Thyroid gland (tissue), 4 donors: ENCODE measurements at regions not wholly inside any gene's neighbourhood (a gene's known extent, or its start where the extent isn't known, plus 50 kb on each side); places are given as distances from the start of the nearest gene placed in this dataset.

Source experiments
- DNase-seq, 2 donors: peaks; one replicate each; pipeline ENCODE4 v3.0.0-alpha.2; 2019
- H3K27ac ChIP-seq, 3 donors: fragments of 200-600 bp; sonication (generic); 1 replicate in 2 of 3; 2 replicates in 1 of 3; pipeline ENCODE4 v1.5.1; 2016 to 2019; ENCODE audit warnings: mild to moderate bottlenecking in 1 of 3, moderate library complexity in 1 of 3
- H3K27me3 ChIP-seq: fragments of 200-600 bp; sonication (generic); one replicate; pipeline ENCODE4 v1.5.1; 2019
- H3K36me3 ChIP-seq, 2 donors: fragments of 200-600 bp; sonication (generic); one replicate each; pipeline ENCODE4 v1.5.1; 2016 to 2019
- H3K4me1 ChIP-seq, 2 donors: fragments of 200-600 bp; sonication (generic); one replicate each; pipeline ENCODE4 v1.5.1; 2017 to 2019
- H3K4me3 ChIP-seq, 3 donors: fragments of 200-600 bp; sonication (generic); replicated peaks in 1 of 3; 1 replicate in 2 of 3; 2 replicates in 1 of 3; pipeline ENCODE4 v1.5.1; 2016; ENCODE audit warnings: mild to moderate bottlenecking in 1 of 3
- H3K9me3 ChIP-seq: fragments of 200-600 bp; sonication (generic); one replicate; pipeline ENCODE4 v1.5.1; 2017
- POLR2A ChIP-seq, 2 donors: fragments of 450-650 bp; IDR thresholded peaks; one replicate each; pipeline ENCODE4 v1.6.1; 2017; ENCODE audit warnings: antibody characterized with exemption in 2 of 2, mild to moderate bottlenecking in 2 of 2, moderate library complexity in 1 of 2
- WGBS, 2 donors: methylation state at CpG; one replicate each; pipeline ENCODE4 v1.1.5; 2017; 5-methylcytosine and 5-hydroxymethylcytosine counted together
- intact Hi-C: fragments of 100-400 bp; cut with DNase I; formaldehyde crosslinking; loops from one replicate; pipeline ENCODE4 v1.15.1; 2023
- TF ChIP-seq, protein P1 (sequence below), 6 experiments: fragments of 200-600 bp in 3 of 6; fragments of 450-650 bp in 3 of 6; sonication (generic) in 3 of 6; IDR thresholded peaks; one replicate each; pipeline ENCODE4 v1.5.1; 2016 to 2019; ENCODE audit warnings: antibody characterized with exemption in 6 of 6, mild to moderate bottlenecking in 2 of 6, inconsistent platforms in 1 of 6, moderate library complexity in 1 of 6

DNA sequence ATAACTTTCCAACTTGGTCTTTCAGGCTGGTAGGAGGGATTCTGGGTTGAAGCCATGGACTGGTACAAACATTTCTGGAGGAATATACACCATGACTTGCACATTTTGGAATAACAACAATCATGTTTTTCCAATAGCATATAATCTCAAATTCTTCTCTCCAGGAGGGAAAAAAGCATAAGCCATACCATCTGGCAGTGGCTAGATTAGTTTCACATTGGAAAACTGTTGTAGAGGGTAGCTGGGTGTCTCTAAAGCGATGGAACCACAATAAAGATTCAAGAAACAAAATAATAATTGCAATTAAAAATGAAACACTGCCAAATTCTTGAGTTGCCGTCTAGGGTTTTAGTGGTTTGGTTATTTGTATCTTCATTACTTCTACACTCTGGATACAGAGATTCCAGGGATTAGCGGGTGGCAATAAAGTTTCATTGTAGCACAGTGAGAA, 278.5 kb upstream of the RASGRP1 start:
- TF ChIP-seq, protein P1, sequence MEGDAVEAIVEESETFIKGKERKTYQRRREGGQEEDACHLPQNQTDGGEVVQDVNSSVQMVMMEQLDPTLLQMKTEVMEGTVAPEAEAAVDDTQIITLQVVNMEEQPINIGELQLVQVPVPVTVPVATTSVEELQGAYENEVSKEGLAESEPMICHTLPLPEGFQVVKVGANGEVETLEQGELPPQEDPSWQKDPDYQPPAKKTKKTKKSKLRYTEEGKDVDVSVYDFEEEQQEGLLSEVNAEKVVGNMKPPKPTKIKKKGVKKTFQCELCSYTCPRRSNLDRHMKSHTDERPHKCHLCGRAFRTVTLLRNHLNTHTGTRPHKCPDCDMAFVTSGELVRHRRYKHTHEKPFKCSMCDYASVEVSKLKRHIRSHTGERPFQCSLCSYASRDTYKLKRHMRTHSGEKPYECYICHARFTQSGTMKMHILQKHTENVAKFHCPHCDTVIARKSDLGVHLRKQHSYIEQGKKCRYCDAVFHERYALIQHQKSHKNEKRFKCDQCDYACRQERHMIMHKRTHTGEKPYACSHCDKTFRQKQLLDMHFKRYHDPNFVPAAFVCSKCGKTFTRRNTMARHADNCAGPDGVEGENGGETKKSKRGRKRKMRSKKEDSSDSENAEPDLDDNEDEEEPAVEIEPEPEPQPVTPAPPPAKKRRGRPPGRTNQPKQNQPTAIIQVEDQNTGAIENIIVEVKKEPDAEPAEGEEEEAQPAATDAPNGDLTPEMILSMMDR (IDR thresholded peaks at IDR 0.05): no peak
- TF ChIP-seq POLR2A (IDR thresholded peaks at IDR 0.05): no peak
- H3K4me3 ChIP-seq: no peak overlapping the region
- H3K27ac ChIP-seq: no peak overlapping the region
- intact Hi-C loops: no loop called here
- no peaks in the 10 kb centered on the region for H3K27me3 ChIP-seq
- H3K9me3 ChIP-seq: no peaks in the 10 kb centered on the region
- H3K4me1 ChIP-seq: no peaks in the 10 kb centered on the region
- DNase-seq: no peak
- 94 to 95% methylated on average over 3 of the region's 3 CpGs for WGBS, 2 donors
- no peaks in the 10 kb centered on the region for H3K36me3 ChIP-seq

DNA sequence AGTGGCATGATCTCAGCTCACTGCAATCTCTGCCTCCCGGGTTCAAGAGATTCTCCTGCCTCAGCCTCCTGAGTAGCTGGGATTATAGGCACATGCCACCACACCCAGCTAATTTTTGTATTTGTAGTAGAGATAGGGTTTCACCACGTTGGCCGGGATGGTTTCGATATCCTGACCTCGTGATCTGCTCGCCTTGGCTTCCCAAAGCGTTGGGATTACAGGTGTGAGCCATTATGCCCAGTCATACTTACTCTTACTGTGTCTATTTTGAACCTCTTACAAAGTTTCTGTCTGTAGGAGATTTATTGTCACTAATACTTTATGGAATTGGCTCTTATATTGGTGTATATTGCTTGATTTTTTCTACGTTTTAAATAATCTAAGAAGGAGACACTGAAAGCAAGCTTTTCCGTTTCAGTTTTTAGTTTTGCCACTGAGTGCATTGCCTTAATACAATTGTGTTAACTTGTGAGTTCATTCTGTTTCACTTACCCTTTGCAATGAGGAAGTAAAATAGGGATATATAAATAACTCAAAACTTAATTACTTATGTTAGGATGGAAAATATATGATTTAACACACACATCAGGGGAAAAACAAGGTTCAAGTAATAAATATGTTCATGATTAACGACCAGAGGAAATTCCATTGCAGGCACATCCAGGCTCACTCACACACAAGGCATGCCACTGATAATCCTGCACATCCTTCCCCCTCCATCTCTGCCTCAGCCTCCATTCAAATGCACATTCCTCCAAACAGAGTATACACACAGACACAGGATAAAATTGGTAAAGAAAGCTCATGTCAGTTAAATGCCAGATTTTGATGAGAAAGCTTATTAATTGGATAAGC, 279.3 kb upstream of the RASGRP1 start:
- 75 to 79% methylated on average over 10 of the region's 10 CpGs for WGBS, 2 donors
- Histone ChIP-seq H3K9me3 (no peaks in the 10 kb centered on the region), H3K27ac (no peak overlapping the region), H3K4me1 (no peaks in the 10 kb centered on the region), H3K36me3 (no peaks in the 10 kb centered on the region), H3K4me3 (no peak overlapping the region), H3K27me3 (no peaks in the 10 kb centered on the region)
- TF ChIP-seq, protein P1 (IDR thresholded peaks at IDR 0.05): no peak
- no peak for TF ChIP-seq POLR2A (IDR thresholded peaks at IDR 0.05)
- no peak for DNase-seq
- intact Hi-C loops: no loop called here

DNA sequence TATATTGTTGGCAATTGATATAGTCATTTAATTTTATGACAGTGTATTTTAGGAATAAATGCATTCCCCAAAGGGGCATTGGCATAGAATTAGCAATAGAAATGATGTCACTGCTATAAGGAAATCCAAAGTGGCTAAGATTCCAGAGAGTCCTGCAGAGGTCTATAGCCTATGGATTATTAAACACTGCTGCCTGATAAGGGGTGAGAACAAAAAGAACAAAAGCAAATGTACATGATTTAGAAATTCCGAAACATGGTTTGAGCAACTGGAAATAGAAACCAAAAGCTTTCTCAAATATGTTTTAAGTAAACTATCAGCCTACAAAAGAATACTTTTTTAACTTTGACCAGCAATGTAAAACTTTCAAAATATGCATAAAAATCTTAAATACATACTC, 280.1 kb upstream of the RASGRP1 start:
- Histone ChIP-seq H3K4me3 (no peak overlapping the region), H3K36me3 (no peaks in the 10 kb centered on the region), H3K27ac (no peak overlapping the region), H3K27me3 (no peaks in the 10 kb centered on the region), H3K4me1 (no peaks in the 10 kb centered on the region), H3K9me3 (no peaks in the 10 kb centered on the region)
- DNase-seq: no peak
- no peak for TF ChIP-seq POLR2A (IDR thresholded peaks at IDR 0.05)
- intact Hi-C loops: no loop called here
- 93 to 94% methylated on average over 1 of the region's 1 CpG for WGBS, 2 donors

- Histone ChIP-seq H3K4me3 (no peak overlapping the region), H3K27ac (no peak overlapping the region), H3K9me3 (no peaks in the 10 kb centered on the region), H3K27me3 (no peaks in the 10 kb centered on the region), H3K4me1 (no peaks in the 10 kb centered on the region), H3K36me3 (no peaks in the 10 kb centered on the region)
- no peak for TF ChIP-seq POLR2A (IDR thresholded peaks at IDR 0.05)
- TF ChIP-seq, protein P1 (IDR thresholded peaks at IDR 0.05): no peak
- 63 to 75% methylated on average over 2 of the region's 2 CpGs for WGBS, 2 donors
- intact Hi-C loops: no loop called here
- no peak for DNase-seq
Observed at GRCh38 chr15:38846346-38846745, 281.7 kb upstream of the RASGRP1 start.

DNA sequence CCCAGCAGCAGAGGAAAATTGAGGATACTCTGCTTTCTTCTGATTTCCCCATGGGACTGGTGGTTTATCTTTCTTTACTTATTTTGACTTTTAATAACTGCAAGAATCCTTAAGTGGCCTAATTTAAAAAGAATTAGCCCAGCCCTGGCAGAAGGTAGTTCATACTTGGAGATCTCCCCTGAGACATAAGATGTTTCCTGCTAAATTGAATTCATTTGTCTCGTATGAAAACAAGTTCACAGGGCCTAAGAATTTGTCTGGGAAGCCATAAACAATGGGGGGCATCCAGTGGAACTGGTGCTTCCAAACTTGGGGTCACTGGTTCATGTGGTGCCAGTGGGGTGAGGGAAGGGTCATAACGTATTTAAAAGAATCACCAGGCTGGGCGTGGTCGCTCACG, 283.1 kb upstream of the RASGRP1 start:
- no peak for TF ChIP-seq POLR2A (IDR thresholded peaks at IDR 0.05)
- TF ChIP-seq, protein P1 (IDR thresholded peaks at IDR 0.05): no peak
- Histone ChIP-seq H3K36me3 (no peaks in the 10 kb centered on the region), H3K4me1 (no peaks in the 10 kb centered on the region), H3K27me3 (no peaks in the 10 kb centered on the region), H3K27ac (no peak overlapping the region), H3K4me3 (no peak overlapping the region), H3K9me3 (no peaks in the 10 kb centered on the region)
- intact Hi-C loops: no loop called here
- WGBS, 2 donors: 83 to 85% methylated on average over 5 of the region's 5 CpGs
- no peak for DNase-seq
